PC-9 (cell line): ENCODE measurements at regions not wholly inside any gene's neighbourhood (a gene's known extent, or its start where the extent isn't known, plus 50 kb on each side); places are given as distances from the start of the nearest gene placed in this dataset.

ENCODE experiments used
- EZH2 ChIP-seq: fragments of 200-600 bp; sonication (generic); IDR thresholded peaks from 2 replicates; pipeline ENCODE4 v1.8.0; 2017; ENCODE audit warnings: antibody characterized with exemption, low read depth
- TF ChIP-seq, protein P1 (sequence below): fragments of 200-600 bp; sonication (generic); conservative IDR thresholded peaks from 2 replicates; pipeline ENCODE4 v1.6.1; 2017; ENCODE audit warnings: mixed run types, antibody characterized with exemption, mild to moderate bottlenecking, moderate library complexity

DNA sequence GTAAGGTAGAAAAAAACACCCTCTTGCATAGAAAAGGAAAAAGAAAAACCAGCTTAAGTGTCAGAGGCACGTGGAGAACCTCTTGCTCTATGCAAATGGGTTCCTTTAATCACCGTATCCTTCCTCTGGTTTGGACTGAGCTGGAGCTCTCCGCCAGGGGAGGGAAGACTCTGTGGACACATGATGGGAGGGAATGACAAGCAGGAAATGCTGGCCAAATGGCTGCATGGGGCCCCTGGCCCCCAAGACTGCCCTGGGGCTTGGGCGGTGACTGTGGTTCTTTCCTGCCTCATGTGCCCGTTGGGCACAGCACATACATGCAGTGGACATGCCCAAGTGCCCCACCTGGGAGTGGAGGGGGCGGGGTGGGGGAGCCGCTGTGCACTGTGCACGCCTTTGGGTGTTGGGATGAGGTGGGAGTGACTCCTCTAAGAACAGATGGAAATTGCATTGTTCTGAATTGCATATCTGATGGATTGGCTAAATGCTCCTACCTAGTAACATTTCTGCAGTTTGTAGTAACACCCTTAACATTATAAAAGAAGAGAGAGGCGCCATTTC is 166.4 kb upstream of the AVPR1A start:
- TF ChIP-seq, protein P1, sequence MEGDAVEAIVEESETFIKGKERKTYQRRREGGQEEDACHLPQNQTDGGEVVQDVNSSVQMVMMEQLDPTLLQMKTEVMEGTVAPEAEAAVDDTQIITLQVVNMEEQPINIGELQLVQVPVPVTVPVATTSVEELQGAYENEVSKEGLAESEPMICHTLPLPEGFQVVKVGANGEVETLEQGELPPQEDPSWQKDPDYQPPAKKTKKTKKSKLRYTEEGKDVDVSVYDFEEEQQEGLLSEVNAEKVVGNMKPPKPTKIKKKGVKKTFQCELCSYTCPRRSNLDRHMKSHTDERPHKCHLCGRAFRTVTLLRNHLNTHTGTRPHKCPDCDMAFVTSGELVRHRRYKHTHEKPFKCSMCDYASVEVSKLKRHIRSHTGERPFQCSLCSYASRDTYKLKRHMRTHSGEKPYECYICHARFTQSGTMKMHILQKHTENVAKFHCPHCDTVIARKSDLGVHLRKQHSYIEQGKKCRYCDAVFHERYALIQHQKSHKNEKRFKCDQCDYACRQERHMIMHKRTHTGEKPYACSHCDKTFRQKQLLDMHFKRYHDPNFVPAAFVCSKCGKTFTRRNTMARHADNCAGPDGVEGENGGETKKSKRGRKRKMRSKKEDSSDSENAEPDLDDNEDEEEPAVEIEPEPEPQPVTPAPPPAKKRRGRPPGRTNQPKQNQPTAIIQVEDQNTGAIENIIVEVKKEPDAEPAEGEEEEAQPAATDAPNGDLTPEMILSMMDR: no peak
- TF ChIP-seq EZH2: no peak
